AG04450 (cell line): ENCODE measurements at regions not wholly inside any gene's neighbourhood (a gene's known extent, or its start where the extent isn't known, plus 50 kb on each side); places are given as distances from the start of the nearest gene placed in this dataset.

Experiments used
- CTCF ChIA-PET: fragments of 300-600, 350-600 bp; formaldehyde crosslinking; extraction: SDS; loops from one replicate; lab custom pipeline; 2022; ENCODE audit warnings: antibody characterized with exemption, inconsistent platforms; lab: Charles Lee
- POLR2A ChIA-PET: fragments of 350-600 bp; formaldehyde crosslinking; extraction: SDS; loops from one replicate; lab custom pipeline; 2021; ENCODE audit warnings: antibody characterized with exemption, inconsistent platforms; lab: Yijun Ruan, JAX
- DNase-seq: peaks from one replicate; pipeline ENCODE4 v3.0.0-alpha.2; 2011; ENCODE audit warnings: low read depth, low spot score
- H3K27ac ChIP-seq: one replicate; pipeline ENCODE4 v1.5.1; 2012; ENCODE audit warnings: low read depth, low read length, control low read depth
- H3K27me3 ChIP-seq: one replicate; pipeline ENCODE4 v1.6.0; 2012; ENCODE audit warnings: low read length; ENCODE audit not compliant: control insufficient read depth, insufficient read depth
- H3K4me3 ChIP-seq: 2 replicates; pipeline ENCODE4 v1.5.1; 2011; ENCODE audit warnings: mild to moderate bottlenecking, low read depth, low read length, control low read depth
- H3K9me3 ChIP-seq: 2 replicates; pipeline ENCODE4 v1.5.1; 2012; ENCODE audit warnings: low read length; ENCODE audit not compliant: control insufficient read depth, insufficient read depth
- CTCF ChIP-seq: IDR thresholded peaks from 2 replicates; pipeline ENCODE4 v1.5.1; 2011; ENCODE audit warnings: low read depth, low read length, control low read depth, inconsistent platforms

- no peak for DNase-seq
- H3K4me3 ChIP-seq = no peak overlapping the region
- peaks cover 14% of the 10 kb centered on the region for H3K27me3 ChIP-seq
- H3K9me3 ChIP-seq = no peaks in the 10 kb centered on the region
- TF ChIP-seq CTCF = no peak
- no peak overlapping the region for H3K27ac ChIP-seq
- POLR2A ChIA-PET = interaction anchor here (0.7 kb wide), 1 partner anchor 633 kb away, joined by 3 read pairs; no protein-coding TSS in a partner anchor
- CTCF ChIA-PET = no interaction called here
These were observed 347.2 kb downstream of the MATN1 start for GRCh38 chr1:30376054-30376697.

GRCh38 chr1:30375156-30375555 is 348.2 kb downstream of the MATN1 start:
- H3K27me3 ChIP-seq = peaks cover 12% of the 10 kb centered on the region
- no peak for DNase-seq

DNA sequence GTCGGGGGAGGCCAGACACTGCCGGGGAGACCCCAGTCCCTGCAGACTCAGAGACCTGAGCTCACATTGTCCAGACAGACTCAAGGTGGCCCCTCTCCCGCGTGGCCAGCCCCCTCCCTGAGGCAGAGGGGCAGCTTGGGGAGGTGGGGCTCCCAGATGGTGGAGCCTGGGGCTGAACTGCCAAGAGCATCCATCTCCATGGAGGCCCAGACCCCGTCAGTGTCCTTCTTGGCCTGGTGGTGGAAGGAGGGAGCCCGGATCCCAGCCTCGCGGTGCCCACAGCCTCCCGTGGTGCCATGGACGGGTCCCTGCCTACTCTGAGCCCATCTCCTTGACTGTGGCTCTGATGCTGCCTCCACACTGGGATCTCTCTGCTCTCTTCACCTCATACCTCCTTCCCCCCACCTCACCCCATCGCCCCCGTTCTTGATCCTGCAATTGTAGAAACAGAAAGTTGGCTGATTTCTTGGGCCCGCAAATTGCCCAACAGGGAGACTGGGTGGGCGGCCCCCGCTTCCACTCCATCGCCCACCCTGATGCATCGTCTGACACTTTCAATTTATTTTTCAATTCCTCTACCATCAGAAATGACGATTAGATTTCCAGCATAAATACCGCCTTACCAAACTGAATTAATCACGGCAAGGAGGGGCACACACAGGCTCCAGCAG is 348.9 kb downstream of the MATN1 start:
- POLR2A ChIA-PET = no interaction called here
- no peaks in the 10 kb centered on the region for H3K9me3 ChIP-seq
- no peak overlapping the region for H3K4me3 ChIP-seq
- no peak overlapping the region for H3K27ac ChIP-seq
- CTCF ChIA-PET = no interaction called here
- no peak for TF ChIP-seq CTCF
- H3K27me3 ChIP-seq = peaks cover 9% of the 10 kb centered on the region
- DNase-seq = no peak

More at GRCh38 chr1:30375156-30375555, 348.2 kb downstream of the MATN1 start:
- Histone ChIP-seq H3K27ac (no peak overlapping the region), H3K4me3 (no peak overlapping the region), H3K9me3 (no peaks in the 10 kb centered on the region)
- no peak for TF ChIP-seq CTCF
- POLR2A ChIA-PET = interaction anchor here (0.7 kb wide), 1 partner anchor 632 kb away, joined by 3 read pairs; no protein-coding TSS in a partner anchor
- CTCF ChIA-PET = no interaction called here

DNA sequence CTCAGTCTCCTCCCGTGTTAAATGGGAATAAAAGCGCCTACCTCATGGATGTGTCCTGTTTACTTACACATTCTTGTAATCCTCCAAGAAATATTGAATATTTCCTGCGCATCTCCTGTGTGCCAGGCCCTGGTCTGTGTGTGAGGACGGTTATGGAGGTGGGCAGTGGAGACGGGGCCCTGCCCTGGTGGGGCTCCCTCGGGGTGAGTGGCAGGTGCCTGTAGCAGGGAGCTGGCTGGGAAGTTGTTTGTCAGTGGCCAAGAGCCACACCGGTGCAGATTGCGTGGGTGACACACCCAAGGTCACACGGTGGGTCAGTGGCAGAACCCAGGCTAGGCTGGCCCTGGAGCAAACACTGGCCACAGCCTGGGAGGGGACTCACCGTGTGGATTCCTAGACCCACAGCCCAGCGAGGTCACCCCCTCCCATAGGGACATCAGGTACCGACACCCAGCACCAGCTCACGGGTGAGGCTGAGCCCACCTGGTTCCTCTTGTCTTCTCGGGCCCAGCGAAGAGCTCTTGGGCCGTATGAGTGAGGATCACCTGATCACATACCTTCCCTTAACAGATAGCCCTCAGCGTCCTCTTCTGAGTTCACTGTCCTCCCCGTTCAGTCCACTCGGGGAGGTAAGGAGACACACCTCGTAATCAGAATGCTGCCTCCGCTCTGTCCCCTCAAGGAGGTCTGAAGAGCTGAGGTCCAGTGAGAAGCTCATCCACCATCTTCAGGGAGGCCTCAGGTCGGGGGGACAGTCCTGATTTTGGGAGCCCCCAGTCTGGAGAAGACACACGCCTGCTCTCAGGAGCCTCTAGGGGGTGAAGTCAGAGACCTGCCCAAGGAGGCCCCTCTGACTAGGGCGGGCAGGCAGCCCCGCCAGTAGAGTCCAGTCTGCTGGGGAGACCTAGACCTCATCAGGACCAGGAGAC is 349.6 kb downstream of the MATN1 start:
- peaks cover 9% of the 10 kb centered on the region for H3K27me3 ChIP-seq
- no peak for DNase-seq
- TF ChIP-seq CTCF = no peak
- no peaks in the 10 kb centered on the region for H3K9me3 ChIP-seq
- H3K4me3 ChIP-seq = no peak overlapping the region
- POLR2A ChIA-PET = no interaction called here
- H3K27ac ChIP-seq = no peak overlapping the region
- CTCF ChIA-PET = interaction anchor here (0.5 kb wide), 1 partner anchor 406 kb away, joined by 3 read pairs; no protein-coding TSS in a partner anchor
